ENCODE measurements at regions not wholly inside any gene's neighbourhood (a gene's known extent, or its start where the extent isn't known, plus 50 kb on each side); places are given as distances from the start of the nearest gene placed in this dataset.

GRCh38 chr1:230016159-230016558 is 50.9 kb upstream of the GALNT2 start:
- TF ChIP-seq CTCF (conservative IDR thresholded peaks at IDR 0.05; ENCODE audit: low read depth, low read length) = no peak
- DNase-seq (ENCODE audit: low read depth) = no peak
- H3K4me3 ChIP-seq (ENCODE audit: low read depth, low read length) = no peak overlapping the region
